K562 (cell line): ENCODE measurements at regions not wholly inside any gene's neighbourhood (a gene's known extent, or its start where the extent isn't known, plus 50 kb on each side); places are given as distances from the start of the nearest gene placed in this dataset.

ENCODE experiments used
- ATAC-seq: fragments of 200-7000 bp; cut with Tn5 transposase; 3 replicates; pipeline ENCODE4 v1.9.1; 2020; ENCODE audit warnings: moderate library complexity
- BruUV-seq: library from RNA; stranded (reverse); fragments of 400-500 nt; replicated peaks from 2 replicates; lab custom pipeline; 2021; lab: Mats Ljungman, UMichigan
- CTCF ChIA-PET: fragments of 300-600 bp; formaldehyde crosslinking; extraction: SDS; loops from one replicate; lab custom pipeline; 2021; ENCODE audit warnings: low intra/inter-chr PET ratio; lab: Yijun Ruan, JAX
- POLR2A ChIA-PET: fragments of 300-600, 350-650 bp; sonication (Branson Sonifier 250); formaldehyde crosslinking; extraction: SDS; loops from one replicate; lab custom pipeline; 2021; ENCODE audit warnings: antibody characterized with exemption, inconsistent platforms; lab: Yijun Ruan, JAX
- DNase-seq, 4 experiments: peaks; one replicate each; pipeline versions ENCODE4 v3.0.0 to v3.0.0-alpha.2; 2011 to 2018; ENCODE audit warnings: low spot score in 3 of 4, mixed read lengths in 3 of 4; ENCODE audit errors: extremely low read depth in 1 of 4
- FAIRE-seq: peaks from 2 replicates; lab custom pipeline; 2011; peaks lifted over from hg19 to GRCh38; lab: Jason Lieb, UNC
- H2AFZ ChIP-seq: 2 replicates; pipeline ENCODE4 v1.6.0; 2011; ENCODE audit warnings: low read depth, low read length, control low read depth, inconsistent platforms
- H3K27ac ChIP-seq: fragments of 200-600 bp; 3 replicates; pipeline ENCODE4 v1.8.0; 2011; ENCODE audit warnings: low read depth, mild to moderate bottlenecking, control low read depth, inconsistent platforms, low read length, moderate library complexity, mixed read lengths; ENCODE audit errors: extremely low read depth
- H3K27me3 ChIP-seq, 2 experiments: fragments of 300-600 bp in 1 of 2; 2 replicates in 1 of 2; 3 replicates in 1 of 2; pipeline versions ENCODE4 v1.6.0 to v1.8.0; 2011; ENCODE audit warnings: inconsistent platforms in 2 of 2, low read length in 2 of 2, mild to moderate bottlenecking in 1 of 2, mixed read lengths in 1 of 2, moderate library complexity in 1 of 2; ENCODE audit not compliant: control insufficient read depth in 2 of 2, insufficient read depth in 2 of 2
- H3K36me3 ChIP-seq: fragments of 300-600 bp; 3 replicates; pipeline ENCODE4 v1.8.0; 2011; ENCODE audit warnings: mild to moderate bottlenecking, low read length, inconsistent platforms; ENCODE audit not compliant: control insufficient read depth, insufficient read depth
- H3K4me1 ChIP-seq, 2 experiments: fragments of 200-600 bp in 1 of 2; replicated peaks in 1 of 2; 2 replicates in 1 of 2; 3 replicates in 1 of 2; pipeline versions ENCODE4 v1.5.1 to v1.8.0; 2011; ENCODE audit warnings: inconsistent platforms in 2 of 2, low read length in 2 of 2, mild to moderate bottlenecking in 1 of 2, mixed read lengths in 1 of 2, moderate library complexity in 1 of 2; ENCODE audit not compliant: control insufficient read depth in 2 of 2, insufficient read depth in 2 of 2
- H3K4me2 ChIP-seq: 2 replicates; pipeline ENCODE4 v1.6.1; 2011; ENCODE audit warnings: low read length, control low read depth, inconsistent platforms, mixed read lengths; ENCODE audit not compliant: insufficient read depth
- H3K4me3 ChIP-seq: fragments of 200-600 bp; sonication (generic), shearing (Covaris generic); 2 replicates; pipeline ENCODE4 v1.5.1; 2016; ENCODE audit warnings: control low read depth, inconsistent platforms
- H3K79me2 ChIP-seq: fragments of 200-600 bp; 3 replicates; pipeline ENCODE4 v1.8.0; 2011; ENCODE audit warnings: low read length, inconsistent platforms; ENCODE audit not compliant: control insufficient read depth, insufficient read depth
- H3K9ac ChIP-seq, 2 experiments: 2 replicates each; pipeline versions ENCODE4 v1.6.0 to v1.6.1; 2011; ENCODE audit warnings: low read depth in 2 of 2, low read length in 2 of 2, control low read depth in 1 of 2, inconsistent platforms in 1 of 2, mild to moderate bottlenecking in 1 of 2, mixed read lengths in 1 of 2; ENCODE audit not compliant: insufficient read depth in 1 of 2
- H3K9me1 ChIP-seq: one replicate; pipeline ENCODE4 v1.6.0; 2011; ENCODE audit warnings: inconsistent platforms, mild to moderate bottlenecking, low read length, moderate library complexity; ENCODE audit not compliant: control insufficient read depth, insufficient read depth
- H3K9me3 ChIP-seq: replicated peaks from 2 replicates; pipeline ENCODE4 v1.5.1; 2011; ENCODE audit warnings: low read depth, low read length, inconsistent platforms; ENCODE audit not compliant: control insufficient read depth, insufficient read depth
- H4K20me1 ChIP-seq: replicated peaks from 2 replicates; pipeline ENCODE4 v1.6.1; 2011; ENCODE audit warnings: low read length, inconsistent platforms, mixed read lengths; ENCODE audit not compliant: control insufficient read depth, insufficient read depth
- ASH1L ChIP-seq: fragments of 450-650 bp; IDR thresholded peaks from 2 replicates; pipeline ENCODE4 v1.6.1; 2018; ENCODE audit warnings: borderline replicate concordance, mild to moderate bottlenecking, low read depth; ENCODE audit not compliant: partially characterized antibody
- CAMTA2 ChIP-seq: fragments of 250-450 bp; sonication (Bioruptor Pico); conservative IDR thresholded peaks from 2 replicates; pipeline ENCODE4 v1.5.1; 2022
- FOXJ3 ChIP-seq: sonication (generic); formaldehyde crosslinking; IDR thresholded peaks from 2 replicates; pipeline ENCODE4 v1.4.0; 2020; ENCODE audit warnings: mild to moderate bottlenecking, missing genetic modification reagents
- GABPA ChIP-seq: fragments of 200-800 bp; sonication (Bioruptor generic); conservative IDR thresholded peaks from 2 replicates; pipeline ENCODE4 v1.6.1; 2016; ENCODE audit warnings: low read depth, missing genetic modification characterization, missing compliant biosample characterization
- HNRNPL ChIP-seq: fragments of 200-400 bp; formaldehyde crosslinking; IDR thresholded peaks from 2 replicates; pipeline ENCODE4 v1.6.1; 2017; ENCODE audit warnings: low read depth, mild to moderate bottlenecking, low read length
- IRF2 ChIP-seq: sonication (generic); formaldehyde crosslinking; IDR thresholded peaks from 2 replicates; pipeline ENCODE4 v1.8.1; 2022; ENCODE audit warnings: mild to moderate bottlenecking, missing genetic modification reagents
- MAFG ChIP-seq: fragments of 450-650 bp; conservative IDR thresholded peaks from 2 replicates; pipeline ENCODE4 v1.6.1; 2016; ENCODE audit warnings: missing genetic modification characterization, missing compliant biosample characterization
- RAD51 ChIP-seq: fragments of 450-650 bp; IDR thresholded peaks from 2 replicates; pipeline ENCODE4 v1.7.1; 2016; ENCODE audit warnings: low read depth, mild to moderate bottlenecking, borderline replicate concordance
- RBM14 ChIP-seq: fragments of 200-400 bp; formaldehyde crosslinking; IDR thresholded peaks from 2 replicates; pipeline ENCODE4 v1.6.1; 2018; ENCODE audit warnings: low read depth, mild to moderate bottlenecking, low read length, moderate library complexity, borderline replicate concordance; ENCODE audit not compliant: insufficient read depth
- RNF2 ChIP-seq: sonication (generic); IDR thresholded peaks from 2 replicates; pipeline ENCODE4 v1.6.1; 2016
- SIN3A ChIP-seq, 2 experiments: fragments of 150-350 bp in 1 of 2; IDR thresholded peaks; 2 replicates each; pipeline ENCODE4 v1.6.1; 2011 to 2016; ENCODE audit warnings: borderline replicate concordance in 2 of 2, low read depth in 2 of 2, low read length in 2 of 2, mild to moderate bottlenecking in 2 of 2, moderate library complexity in 2 of 2; ENCODE audit not compliant: control insufficient read depth in 1 of 2
- STAT5A ChIP-seq: IDR thresholded peaks from 2 replicates; pipeline ENCODE4 v1.6.1; 2012; ENCODE audit warnings: low read length, inconsistent platforms, borderline replicate concordance
- TAF9B ChIP-seq: fragments of 450-650 bp; IDR thresholded peaks from 2 replicates; pipeline ENCODE4 v1.6.1; 2018; ENCODE audit warnings: mild to moderate bottlenecking; ENCODE audit not compliant: partially characterized antibody
- TRIM24 ChIP-seq, 2 experiments: fragments of 450-650 bp; IDR thresholded peaks; 2 replicates each; pipeline ENCODE4 v1.6.1; 2016
- ZFX ChIP-seq: sonication (generic); formaldehyde crosslinking; IDR thresholded peaks from 2 replicates; pipeline ENCODE4 v1.8.0; 2022; ENCODE audit warnings: mild to moderate bottlenecking, missing genetic modification reagents, moderate library complexity
- ZKSCAN1 ChIP-seq: fragments of 150-350 bp; IDR thresholded peaks from 2 replicates; pipeline ENCODE4 v1.6.1; 2016; ENCODE audit warnings: low read depth, low read length
- ZNF436 ChIP-seq: fragments of 250-450, 450-650 bp; sonication (Bioruptor Pico); formaldehyde crosslinking; IDR thresholded peaks from 2 replicates; pipeline ENCODE4 v1.7.0; 2020; ENCODE audit warnings: mild to moderate bottlenecking
- WGBS: fragments of 100-300 bp; shearing (Covaris generic); methylation state at CpG from one replicate; pipeline ENCODE4 v1.1.6; 2016; ENCODE audit warnings: low coverage, mixed read lengths; ENCODE audit not compliant: insufficient coverage; ENCODE audit errors: missing lambda C conversion rate; 5-methylcytosine and 5-hydroxymethylcytosine counted together
- in situ Hi-C: fragments of 300-500 bp; cut with MboI; formaldehyde crosslinking; loops from 4 replicates; pipeline ENCODE4 v1.15.0; 2018; ENCODE audit warnings: inconsistent platforms, mixed read lengths
- intact Hi-C: fragments of 100-400 bp; cut with micrococcal nuclease; formaldehyde crosslinking; loops from 2 replicates; pipeline ENCODE4 v1.14.2; 2022
- TF ChIP-seq, protein P1 (sequence below): sonication (generic); formaldehyde crosslinking; IDR thresholded peaks from 2 replicates; pipeline ENCODE4 v1.8.0; 2022; ENCODE audit warnings: mild to moderate bottlenecking, missing genetic modification reagents
- TF ChIP-seq, protein P2 (sequence below): sonication (generic); formaldehyde crosslinking; IDR thresholded peaks from 2 replicates; pipeline ENCODE4 v1.8.0; 2022; ENCODE audit warnings: missing genetic modification reagents, mild to moderate bottlenecking, borderline replicate concordance

DNA sequence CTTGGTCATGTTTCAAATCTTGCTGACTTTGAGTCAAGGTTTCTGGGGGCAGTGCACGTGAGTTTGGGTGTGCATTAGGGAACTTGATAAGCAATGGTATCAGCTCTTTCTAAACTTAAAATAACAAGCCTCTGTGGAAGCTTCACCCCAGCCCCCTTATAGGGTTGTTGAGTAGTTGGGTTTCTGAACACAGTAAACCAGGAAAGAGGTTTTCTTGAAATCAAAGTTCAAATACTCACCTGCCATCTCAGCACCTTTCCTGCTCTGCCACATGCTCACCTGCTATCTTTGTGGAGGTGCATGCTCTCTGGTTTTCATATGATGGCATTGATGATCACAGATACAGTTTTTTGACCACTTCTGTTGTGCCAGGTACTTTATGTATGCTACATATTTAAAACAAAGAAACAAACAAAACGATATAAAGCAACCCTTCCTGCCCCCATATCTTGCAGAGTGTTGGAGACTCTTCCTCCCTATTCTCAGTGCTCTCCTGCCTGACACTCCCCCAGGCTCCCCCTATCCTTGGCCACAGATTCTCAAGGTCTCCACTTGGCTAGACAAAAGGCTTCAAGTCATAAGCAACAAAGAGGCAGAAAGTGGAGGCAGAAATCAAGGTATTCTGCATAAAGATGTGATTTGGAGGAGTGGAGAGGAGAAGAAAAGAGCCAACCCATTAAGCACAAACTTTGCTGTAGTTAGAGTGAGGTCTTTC lies 360.6 kb downstream of the CYRIA start (continued):
- TF ChIP-seq ZFX (CRISPR knock-in tag) = no peak
- TF ChIP-seq SIN3A (IDR thresholded peaks at IDR 0.05; ENCODE audit: borderline replicate concordance in 2 of 2, control insufficient read depth in 1 of 2, low read depth in 2 of 2, low read length in 2 of 2) = no peak
- TF ChIP-seq CAMTA2 (CRISPR knock-in tag) = no peak
- TF ChIP-seq HNRNPL = no peak
- TF ChIP-seq RBM14 = no peak
- TF ChIP-seq RNF2 = no peak
- TF ChIP-seq TAF9B = no peak
- no peak for TF ChIP-seq GABPA (tag)
- no peak for TF ChIP-seq MAFG (tag)

DNA sequence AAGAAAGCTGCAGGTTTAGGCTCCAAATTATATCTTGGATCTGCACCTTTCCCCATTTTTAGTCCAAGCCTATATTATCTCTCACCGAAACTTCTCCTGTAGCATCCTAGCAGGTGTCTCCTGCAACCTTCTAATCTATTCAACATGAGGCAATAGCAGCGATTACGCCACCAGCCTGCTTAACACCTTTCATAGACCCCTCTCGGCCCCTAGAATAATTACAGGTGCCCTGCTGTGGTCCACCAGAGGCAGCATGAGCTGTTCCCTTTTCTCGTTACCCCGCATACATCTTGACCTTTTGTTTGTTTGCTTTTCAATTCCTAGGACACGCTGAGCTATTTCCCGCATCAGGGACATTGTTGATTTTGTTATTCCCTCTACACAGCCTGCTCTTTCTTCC lies 361.9 kb downstream of the CYRIA start:
- Histone ChIP-seq H3K4me2 (no peak overlapping the region), H3K9me3 (no peaks in the 10 kb centered on the region), H3K9me1 (no peaks in the 10 kb centered on the region), H3K79me2 (no peaks in the 10 kb centered on the region), H3K4me3 (no peak overlapping the region), H3K27ac (no peak overlapping the region), H3K9ac (no peak overlapping the region), H3K36me3 (no peaks in the 10 kb centered on the region), H2AFZ (no peak overlapping the region), H3K27me3 (no peaks in the 10 kb centered on the region), H4K20me1 (no peaks in the 10 kb centered on the region), H3K4me1 (no peaks in the 10 kb centered on the region)
- intact Hi-C loops (no loop called here), in situ Hi-C loops (no loop called here)
- ChIA-PET CTCF (no interaction called here), POLR2A (interaction anchor here (0.7 kb wide), 1 partner anchor 579 kb away, joined by 3 read pairs; no protein-coding TSS in a partner anchor)
- DNase-seq = no peak
- 0% methylated on average over 8 of the region's 8 CpGs for WGBS
- ATAC-seq = no peak
- BruUV-seq = no TSS peak
- no peak for FAIRE-seq
- TF ChIP-seq IRF2 (CRISPR knock-in tag) (no peak), ZKSCAN1 (no peak), ASH1L (no peak), RAD51 (no peak), STAT5A (no peak), FOXJ3 (CRISPR knock-in tag) (no peak), ZNF436 (no peak), TRIM24 (IDR thresholded peaks at IDR 0.05) (no peak)
- TF ChIP-seq, protein P1, sequence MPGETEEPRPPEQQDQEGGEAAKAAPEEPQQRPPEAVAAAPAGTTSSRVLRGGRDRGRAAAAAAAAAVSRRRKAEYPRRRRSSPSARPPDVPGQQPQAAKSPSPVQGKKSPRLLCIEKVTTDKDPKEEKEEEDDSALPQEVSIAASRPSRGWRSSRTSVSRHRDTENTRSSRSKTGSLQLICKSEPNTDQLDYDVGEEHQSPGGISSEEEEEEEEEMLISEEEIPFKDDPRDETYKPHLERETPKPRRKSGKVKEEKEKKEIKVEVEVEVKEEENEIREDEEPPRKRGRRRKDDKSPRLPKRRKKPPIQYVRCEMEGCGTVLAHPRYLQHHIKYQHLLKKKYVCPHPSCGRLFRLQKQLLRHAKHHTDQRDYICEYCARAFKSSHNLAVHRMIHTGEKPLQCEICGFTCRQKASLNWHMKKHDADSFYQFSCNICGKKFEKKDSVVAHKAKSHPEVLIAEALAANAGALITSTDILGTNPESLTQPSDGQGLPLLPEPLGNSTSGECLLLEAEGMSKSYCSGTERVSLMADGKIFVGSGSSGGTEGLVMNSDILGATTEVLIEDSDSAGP (CRISPR knock-in tag) = no peak
- TF ChIP-seq, protein P2, sequence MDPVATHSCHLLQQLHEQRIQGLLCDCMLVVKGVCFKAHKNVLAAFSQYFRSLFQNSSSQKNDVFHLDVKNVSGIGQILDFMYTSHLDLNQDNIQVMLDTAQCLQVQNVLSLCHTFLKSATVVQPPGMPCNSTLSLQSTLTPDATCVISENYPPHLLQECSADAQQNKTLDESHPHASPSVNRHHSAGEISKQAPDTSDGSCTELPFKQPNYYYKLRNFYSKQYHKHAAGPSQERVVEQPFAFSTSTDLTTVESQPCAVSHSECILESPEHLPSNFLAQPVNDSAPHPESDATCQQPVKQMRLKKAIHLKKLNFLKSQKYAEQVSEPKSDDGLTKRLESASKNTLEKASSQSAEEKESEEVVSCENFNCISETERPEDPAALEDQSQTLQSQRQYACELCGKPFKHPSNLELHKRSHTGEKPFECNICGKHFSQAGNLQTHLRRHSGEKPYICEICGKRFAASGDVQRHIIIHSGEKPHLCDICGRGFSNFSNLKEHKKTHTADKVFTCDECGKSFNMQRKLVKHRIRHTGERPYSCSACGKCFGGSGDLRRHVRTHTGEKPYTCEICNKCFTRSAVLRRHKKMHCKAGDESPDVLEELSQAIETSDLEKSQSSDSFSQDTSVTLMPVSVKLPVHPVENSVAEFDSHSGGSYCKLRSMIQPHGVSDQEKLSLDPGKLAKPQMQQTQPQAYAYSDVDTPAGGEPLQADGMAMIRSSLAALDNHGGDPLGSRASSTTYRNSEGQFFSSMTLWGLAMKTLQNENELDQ (CRISPR knock-in tag) = no peak
